ENCODE measurements at regions not wholly inside any gene's neighbourhood (a gene's known extent, or its start where the extent isn't known, plus 50 kb on each side); places are given as distances from the start of the nearest gene placed in this dataset.
"Not testable (repeated sequence)": the region's sequence is repeated elsewhere in the genome, so short reads cannot be mapped to it uniquely, and the experiment has no call there.

DNA sequence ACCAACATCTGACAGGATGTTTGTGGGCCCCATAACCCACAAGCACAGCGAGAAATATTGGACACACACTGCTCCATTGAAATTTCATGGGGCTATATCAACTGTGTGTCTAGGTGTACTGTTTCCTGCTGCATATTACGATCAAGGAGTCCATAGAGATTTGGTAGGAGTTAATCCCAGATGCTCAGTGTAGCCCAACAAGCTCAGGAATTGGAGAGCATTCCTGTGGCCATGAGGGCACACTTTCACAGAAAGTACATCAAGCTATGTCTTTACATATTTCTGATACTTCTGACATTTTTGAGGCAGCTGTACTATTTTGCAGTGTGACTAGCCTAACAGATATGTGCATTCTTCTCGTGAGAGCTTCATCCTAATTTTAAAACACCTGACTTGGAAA is 473.1 kb downstream of the PTH2R start:
- DNase-seq (ENCODE audit: low read depth), result no peak
- no peak overlapping the region for H3K4me3 ChIP-seq (ENCODE audit: low read depth, low read length)
- TF ChIP-seq, protein P1, sequence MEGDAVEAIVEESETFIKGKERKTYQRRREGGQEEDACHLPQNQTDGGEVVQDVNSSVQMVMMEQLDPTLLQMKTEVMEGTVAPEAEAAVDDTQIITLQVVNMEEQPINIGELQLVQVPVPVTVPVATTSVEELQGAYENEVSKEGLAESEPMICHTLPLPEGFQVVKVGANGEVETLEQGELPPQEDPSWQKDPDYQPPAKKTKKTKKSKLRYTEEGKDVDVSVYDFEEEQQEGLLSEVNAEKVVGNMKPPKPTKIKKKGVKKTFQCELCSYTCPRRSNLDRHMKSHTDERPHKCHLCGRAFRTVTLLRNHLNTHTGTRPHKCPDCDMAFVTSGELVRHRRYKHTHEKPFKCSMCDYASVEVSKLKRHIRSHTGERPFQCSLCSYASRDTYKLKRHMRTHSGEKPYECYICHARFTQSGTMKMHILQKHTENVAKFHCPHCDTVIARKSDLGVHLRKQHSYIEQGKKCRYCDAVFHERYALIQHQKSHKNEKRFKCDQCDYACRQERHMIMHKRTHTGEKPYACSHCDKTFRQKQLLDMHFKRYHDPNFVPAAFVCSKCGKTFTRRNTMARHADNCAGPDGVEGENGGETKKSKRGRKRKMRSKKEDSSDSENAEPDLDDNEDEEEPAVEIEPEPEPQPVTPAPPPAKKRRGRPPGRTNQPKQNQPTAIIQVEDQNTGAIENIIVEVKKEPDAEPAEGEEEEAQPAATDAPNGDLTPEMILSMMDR (IDR thresholded peaks at IDR 0.05; ENCODE audit: insufficient read depth, low read depth, low read length, missing control alignments), result no peak

DNA sequence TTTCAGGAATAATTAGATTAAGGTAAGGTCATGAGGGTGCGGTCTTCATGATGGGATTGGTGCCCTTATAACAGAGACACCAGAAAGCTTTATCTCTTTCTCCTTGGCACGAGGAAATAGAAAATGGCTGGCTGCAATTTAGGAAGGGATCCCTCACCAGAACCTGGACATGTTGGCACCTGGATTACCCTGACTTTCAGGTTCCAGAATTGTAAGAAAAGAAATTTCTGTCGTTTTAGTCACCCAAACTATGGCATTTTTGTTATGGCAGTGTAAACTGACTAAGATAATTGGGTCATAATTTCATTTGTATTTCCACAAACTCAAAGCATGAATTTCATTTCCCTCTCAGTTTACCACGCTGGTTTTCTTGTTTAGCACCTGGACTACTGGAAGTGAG is 473.6 kb downstream of the PTH2R start:
- H3K4me3 ChIP-seq (ENCODE audit: low read depth, low read length), result no peak overlapping the region
- TF ChIP-seq, protein P1 (IDR thresholded peaks at IDR 0.05; ENCODE audit: insufficient read depth, low read depth, low read length, missing control alignments), result no peak
- DNase-seq (ENCODE audit: low read depth), result no peak

DNA sequence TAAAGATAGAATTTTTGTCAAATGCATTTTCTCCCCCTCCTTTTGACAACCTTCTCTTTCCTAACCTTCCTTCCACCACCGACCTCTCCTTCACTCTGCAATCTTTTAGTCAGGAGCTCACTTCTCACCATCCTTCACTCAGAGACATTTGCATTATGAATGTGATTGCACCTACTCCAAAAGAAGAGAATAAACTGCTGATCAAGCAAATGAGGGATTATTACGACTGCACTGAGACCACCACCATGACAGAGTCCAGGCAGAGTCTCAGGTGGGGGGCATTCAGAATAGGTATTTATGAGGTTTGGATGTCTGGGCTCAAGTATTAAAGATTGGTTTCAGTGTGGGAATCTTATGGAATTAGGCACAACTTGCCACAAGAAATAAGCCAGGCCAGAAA is 483.9 kb downstream of the PTH2R start:
- H3K4me3 ChIP-seq (ENCODE audit: low read depth, low read length), result no peak overlapping the region
- DNase-seq (ENCODE audit: low read depth), result no peak
- TF ChIP-seq, protein P1 (IDR thresholded peaks at IDR 0.05; ENCODE audit: insufficient read depth, low read depth, low read length, missing control alignments), result no peak

DNA sequence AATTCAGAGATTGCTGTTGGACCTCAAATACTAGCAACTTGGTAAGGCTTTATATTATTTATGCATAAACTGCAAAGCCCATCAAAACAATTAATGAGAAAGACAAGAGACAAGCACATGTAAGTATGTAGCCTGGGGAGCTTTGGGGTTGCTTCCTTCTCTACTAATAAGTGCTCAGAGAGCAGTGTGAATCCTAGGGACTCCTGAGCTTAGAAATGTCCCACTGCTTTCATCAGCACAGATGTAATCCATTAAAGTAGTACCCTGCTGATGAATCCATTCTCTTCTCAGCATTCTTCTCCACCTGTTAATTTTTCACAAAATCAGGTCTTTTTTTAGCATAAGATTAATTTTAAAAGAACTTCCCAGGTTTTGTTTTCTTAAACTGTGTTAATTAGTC is 485.6 kb downstream of the PTH2R start:
- TF ChIP-seq, protein P1 (IDR thresholded peaks at IDR 0.05; ENCODE audit: insufficient read depth, low read depth, low read length, missing control alignments), result no peak
- DNase-seq (ENCODE audit: low read depth), result no peak
- no peak overlapping the region for H3K4me3 ChIP-seq (ENCODE audit: low read depth, low read length)

DNA sequence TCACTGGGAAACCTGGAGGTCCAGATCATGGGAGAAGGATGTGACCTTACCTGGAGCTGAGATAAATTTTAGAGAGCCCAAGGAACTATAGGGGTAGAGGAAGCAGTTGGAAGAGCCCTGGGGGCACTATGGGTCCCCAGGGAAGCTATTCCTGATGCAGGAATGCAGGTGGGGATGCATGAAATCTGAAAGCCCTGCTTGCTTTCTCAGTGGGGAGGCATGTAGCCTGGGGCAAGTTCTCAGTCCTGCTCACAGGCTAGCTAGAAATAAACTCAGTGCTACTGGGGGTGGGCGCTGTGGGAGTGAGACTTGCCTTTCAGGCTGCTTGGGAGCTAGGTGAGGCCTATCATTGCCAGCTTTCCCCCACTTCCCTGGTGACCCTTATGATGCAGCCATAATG is 499.7 kb downstream of the PTH2R start:
- no peak overlapping the region for H3K4me3 ChIP-seq (ENCODE audit: low read depth, low read length)
- TF ChIP-seq, protein P1 (IDR thresholded peaks at IDR 0.05; ENCODE audit: insufficient read depth, low read depth, low read length, missing control alignments), result no peak
- no peak for DNase-seq (ENCODE audit: low read depth)

DNA sequence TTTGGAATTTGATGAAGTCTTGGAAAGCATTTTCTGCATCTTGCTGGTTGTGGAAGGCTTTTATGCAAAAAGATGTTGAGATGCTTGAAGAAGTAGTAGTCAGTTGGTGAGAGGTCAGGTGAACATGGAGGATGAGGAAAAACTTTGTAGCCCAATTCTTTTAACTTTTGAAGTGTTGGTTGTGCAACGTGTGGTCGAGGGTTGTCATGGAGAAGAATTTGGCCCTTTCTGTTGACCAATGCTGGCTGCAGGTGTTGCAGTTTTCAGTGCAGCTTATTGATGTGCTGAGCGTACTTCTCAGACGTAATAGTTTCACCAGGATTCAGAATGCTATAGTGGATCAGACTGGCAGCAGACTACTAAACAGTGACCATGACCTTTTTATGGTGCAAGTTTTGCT is 508.4 kb upstream of the MAP2 start:
- TF ChIP-seq, protein P1 (IDR thresholded peaks at IDR 0.05; ENCODE audit: insufficient read depth, low read depth, low read length, missing control alignments), result no peak
- DNase-seq (ENCODE audit: low read depth), result no peak
- H3K4me3 ChIP-seq (ENCODE audit: low read depth, low read length), result no peak overlapping the region

DNA sequence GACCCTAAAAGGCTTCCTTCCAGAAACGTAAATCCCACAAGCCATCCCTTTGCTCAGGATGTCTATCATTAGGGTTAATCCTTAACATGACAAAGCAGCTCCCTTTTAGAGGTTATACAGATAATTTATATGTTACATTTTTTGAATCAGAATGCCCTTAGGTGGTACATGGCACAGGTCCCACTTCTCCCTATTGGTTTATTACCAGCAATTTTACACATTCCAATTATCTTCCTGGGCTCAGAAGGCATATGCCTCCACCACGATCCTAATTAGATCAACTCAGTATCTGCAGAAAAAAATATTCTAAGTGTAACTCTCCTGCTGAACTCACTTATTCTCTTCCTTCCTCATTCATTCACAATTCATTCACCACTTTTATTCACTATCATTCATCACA is 507.0 kb upstream of the MAP2 start:
- no peak overlapping the region for H3K4me3 ChIP-seq (ENCODE audit: low read depth, low read length)
- no peak for DNase-seq (ENCODE audit: low read depth)
- TF ChIP-seq, protein P1 (IDR thresholded peaks at IDR 0.05; ENCODE audit: insufficient read depth, low read depth, low read length, missing control alignments), result no peak

DNA sequence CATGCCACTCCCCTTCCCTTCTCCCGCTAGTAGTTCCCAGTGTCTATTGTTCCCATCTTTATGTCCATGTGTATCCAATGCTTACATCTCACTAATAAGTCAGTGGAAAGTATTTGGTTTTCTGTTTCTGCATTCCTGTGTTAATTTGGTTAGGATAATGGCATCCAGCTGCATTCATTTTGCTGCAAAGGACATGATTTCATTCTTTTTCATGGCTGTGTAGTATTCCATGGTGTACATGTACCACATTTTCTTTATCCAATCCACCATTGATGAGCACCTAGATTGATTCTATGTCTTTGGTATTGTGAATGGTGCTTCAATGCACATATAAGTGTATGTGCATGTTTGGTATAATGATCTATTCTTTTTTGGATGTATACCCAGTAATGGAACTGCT is 502.5 kb upstream of the MAP2 start:
- H3K4me3 ChIP-seq (ENCODE audit: low read depth, low read length); DNase-seq (ENCODE audit: low read depth): not testable (repeated sequence)

Measured in GM12865 (cell line).